Left lung (tissue), 4 donors: ENCODE measurements at regions not wholly inside any gene's neighbourhood (a gene's known extent, or its start where the extent isn't known, plus 50 kb on each side); places are given as distances from the start of the nearest gene placed in this dataset.

Experiments used
- ATAC-seq: fragments of 200-7000 bp; cut with Tn5 transposase; one replicate; pipeline ENCODE4 v1.9.1; 2020; ENCODE audit warnings: moderate library complexity
- DNase-seq, 4 donors: peaks; one replicate each; pipeline ENCODE4 v3.0.0-alpha.2; 2013 to 2020
- H3K27ac ChIP-seq, 2 donors: fragments of 200-600 bp; sonication (generic) in 1 of 2; one replicate each; pipeline versions ENCODE4 v1.5.0 to v1.8.0; 2020 to 2021
- H3K27me3 ChIP-seq, 2 donors: fragments of 200-600 bp; sonication (generic) in 1 of 2; one replicate each; pipeline versions ENCODE4 v1.5.0 to v1.8.0; 2020 to 2021
- H3K36me3 ChIP-seq, 2 donors: fragments of 200-600 bp; sonication (generic) in 1 of 2; one replicate each; pipeline versions ENCODE4 v1.5.0 to v1.8.0; 2020 to 2021
- H3K4me1 ChIP-seq, 2 donors: fragments of 200-600 bp; one replicate each; pipeline ENCODE4 v1.8.0; 2021
- H3K4me3 ChIP-seq, 2 donors: fragments of 200-600 bp; sonication (generic) in 1 of 2; one replicate each; pipeline versions ENCODE4 v1.5.0 to v1.8.0; 2020 to 2021; ENCODE audit warnings: mild to moderate bottlenecking in 1 of 2
- H3K9me3 ChIP-seq, 2 donors: fragments of 200-600 bp; sonication (generic) in 1 of 2; one replicate each; pipeline versions ENCODE4 v1.5.0 to v1.8.0; 2020 to 2021
- CTCF ChIP-seq, 2 donors: fragments of 200-600 bp; sonication (generic) in 1 of 2; IDR thresholded peaks; one replicate each; pipeline versions ENCODE4 v1.5.0 to v1.8.0; 2021; ENCODE audit warnings: antibody characterized with exemption in 2 of 2
- intact Hi-C, 2 donors: fragments of 100-400 bp; cut with DNase I; formaldehyde crosslinking; loops; one replicate each; pipeline versions ENCODE4 v1.11.2 to v1.14.2; 2022
- donor health status: DM: no; HTN: yes; CAD: no.
- donor health status: DM: no; HTN: no; CAD: no.

- no peaks in the 10 kb centered on the region for H3K4me1 ChIP-seq
- no peak for ATAC-seq
- no peak overlapping the region for H3K27ac ChIP-seq
- no peak for TF ChIP-seq CTCF (IDR thresholded peaks at IDR 0.05)
- peak in 1 of 4 donors; percentile 50 for DNase-seq
- no peaks in the 10 kb centered on the region for H3K9me3 ChIP-seq
- no peak overlapping the region for H3K4me3 ChIP-seq
- no peaks in the 10 kb centered on the region for H3K36me3 ChIP-seq
- peaks cover 0 to 33% of the 10 kb centered on the region in 2 donors for H3K27me3 ChIP-seq
- intact Hi-C loops: no loop called here
These were observed 85.5 kb upstream of the ZNF469 start for GRCh38 chr16:88297178-88297720.

- Histone ChIP-seq H3K27me3 (peaks cover 0 to 31% of the 10 kb centered on the region in 2 donors), H3K4me1 (no peaks in the 10 kb centered on the region), H3K9me3 (peaks cover 0 to 2% of the 10 kb centered on the region in 2 donors), H3K4me3 (no peak overlapping the region), H3K27ac (no peak overlapping the region), H3K36me3 (no peaks in the 10 kb centered on the region)
- peak in 1 of 4 donors; percentile 65 for DNase-seq
- TF ChIP-seq CTCF (IDR thresholded peaks at IDR 0.05): no peak
- intact Hi-C loops: no loop called here
- peak; percentile 38 for ATAC-seq
These were observed 84.5 kb upstream of the ZNF469 start for GRCh38 chr16:88298181-88298832.

- no peaks in the 10 kb centered on the region for H3K4me1 ChIP-seq
- intact Hi-C loops: no loop called here
- ATAC-seq: no peak
- no peaks in the 10 kb centered on the region for H3K36me3 ChIP-seq
- H3K27me3 ChIP-seq: peaks cover 0 to 26% of the 10 kb centered on the region in 2 donors
- DNase-seq: peak in 1 of 4 donors; percentile 48
- H3K4me3 ChIP-seq: no peak overlapping the region
- no peak for TF ChIP-seq CTCF (IDR thresholded peaks at IDR 0.05)
- peaks cover 0 to 2% of the 10 kb centered on the region in 2 donors for H3K9me3 ChIP-seq
- no peak overlapping the region for H3K27ac ChIP-seq
These were observed 83.7 kb upstream of the ZNF469 start for GRCh38 chr16:88298833-88299745.

- peaks cover 0 to 7% of the 10 kb centered on the region in 2 donors for H3K4me1 ChIP-seq
These were observed 82.9 kb upstream of the ZNF469 start for GRCh38 chr16:88299751-88300462.

More at GRCh38 chr16:88299751-88300462, 82.9 kb upstream of the ZNF469 start:
- intact Hi-C loops: no loop called here
- no peak for TF ChIP-seq CTCF (IDR thresholded peaks at IDR 0.05)
- Histone ChIP-seq H3K9me3 (peaks cover 0 to 2% of the 10 kb centered on the region in 2 donors), H3K36me3 (no peaks in the 10 kb centered on the region), H3K27me3 (peaks cover 0 to 27% of the 10 kb centered on the region in 2 donors), H3K4me3 (no peak overlapping the region), H3K27ac (no peak overlapping the region)
- DNase-seq (peak in 1 of 4 donors; percentile 64), ATAC-seq (no peak)
